MM.1S (cell line): ENCODE measurements at regions not wholly inside any gene's neighbourhood (a gene's known extent, or its start where the extent isn't known, plus 50 kb on each side); places are given as distances from the start of the nearest gene placed in this dataset.

Source experiments
- DNase-seq: peaks from one replicate; pipeline ENCODE4 v3.0.0-alpha.2; 2015
- H2AFZ ChIP-seq: fragments of 300-600 bp; sonication (generic); 2 replicates; pipeline ENCODE4 v1.6.0; 2016; ENCODE audit warnings: antibody characterized with exemption, low read length
- H3F3A ChIP-seq: fragments of 300-600 bp; sonication (generic); 2 replicates; pipeline ENCODE4 v1.6.1; 2016; ENCODE audit warnings: mild to moderate bottlenecking, antibody characterized with exemption, low read length, moderate library complexity, mixed read lengths; ENCODE audit not compliant: insufficient read depth
- H3K27ac ChIP-seq: fragments of 300-600 bp; sonication (generic); 2 replicates; pipeline ENCODE4 v1.5.1; 2016; ENCODE audit warnings: mild to moderate bottlenecking, low read length
- H3K27me3 ChIP-seq: fragments of 300-600 bp; sonication (generic); replicated peaks from 2 replicates; pipeline ENCODE4 v1.6.0; 2016; ENCODE audit warnings: low read length; ENCODE audit not compliant: insufficient read depth
- H3K36me3 ChIP-seq: fragments of 300-600 bp; sonication (generic); replicated peaks from 2 replicates; pipeline ENCODE4 v1.6.1; 2016; ENCODE audit warnings: mild to moderate bottlenecking, low read length, mixed read lengths; ENCODE audit not compliant: insufficient read depth
- H3K4me1 ChIP-seq: fragments of 300-600 bp; sonication (generic); 2 replicates; pipeline ENCODE4 v1.6.1; 2016; ENCODE audit warnings: low read length, mixed read lengths
- H3K4me2 ChIP-seq: fragments of 300-600 bp; sonication (generic); 2 replicates; pipeline ENCODE4 v1.6.0; 2016; ENCODE audit warnings: low read depth, low read length
- H3K4me3 ChIP-seq: fragments of 300-600 bp; sonication (generic); 2 replicates; pipeline ENCODE4 v1.5.1; 2016; ENCODE audit warnings: low read length, mixed read lengths
- H3K79me2 ChIP-seq: fragments of 300-600 bp; sonication (generic); 2 replicates; pipeline ENCODE4 v1.6.1; 2016; ENCODE audit warnings: mixed run types, low read length, mixed read lengths
- H3K9ac ChIP-seq: fragments of 300-600 bp; sonication (generic); 2 replicates; pipeline ENCODE4 v1.6.1; 2016; ENCODE audit warnings: low read length, mixed read lengths
- H3K9me2 ChIP-seq: fragments of 300-600 bp; sonication (generic); replicated peaks from 2 replicates; pipeline ENCODE4 v1.6.1; 2016; ENCODE audit warnings: mild to moderate bottlenecking, low read length, mixed read lengths; ENCODE audit not compliant: insufficient read depth
- H3K9me3 ChIP-seq: fragments of 300-600 bp; sonication (generic); replicated peaks from 2 replicates; pipeline ENCODE4 v1.6.1; 2016; ENCODE audit warnings: mild to moderate bottlenecking, low read length, mixed read lengths; ENCODE audit not compliant: insufficient read depth
- H4K20me1 ChIP-seq: fragments of 300-600 bp; sonication (generic); 2 replicates; pipeline ENCODE4 v1.6.1; 2016; ENCODE audit warnings: mild to moderate bottlenecking, low read length, moderate library complexity, mixed read lengths; ENCODE audit not compliant: insufficient read depth
- CTCF ChIP-seq: fragments of 300-600 bp; sonication (generic); IDR thresholded peaks from 2 replicates; pipeline ENCODE4 v1.5.1; 2016; ENCODE audit warnings: antibody characterized with exemption, low read length, mixed read lengths
- EZH2 ChIP-seq: fragments of 300-600 bp; sonication (generic); optimal IDR thresholded peaks from 2 replicates; pipeline ENCODE3; 2017; ENCODE audit warnings: low read depth, mild to moderate bottlenecking, antibody characterized with exemption, low read length, mixed read lengths
- EZH2phosphoT487 ChIP-seq: fragments of 300-600 bp; sonication (generic); IDR thresholded peaks from 2 replicates; pipeline ENCODE4 v1.6.1; 2018; ENCODE audit warnings: antibody characterized with exemption, low read length

GRCh38 chr9:86599561-86599960, 245.4 kb upstream of the TUT7 start:
- H3K36me3 ChIP-seq: no peaks in the 10 kb centered on the region
- TF ChIP-seq EZH2phosphoT487 (no peak), EZH2 (no peak), CTCF (no peak)
- H3K4me3 ChIP-seq: no peak overlapping the region
- no peaks in the 10 kb centered on the region for H3K9me2 ChIP-seq
- H3K9me3 ChIP-seq: no peaks in the 10 kb centered on the region
- no peak overlapping the region for H3K27ac ChIP-seq
- H3K4me1 ChIP-seq: no peaks in the 10 kb centered on the region
- H2AFZ ChIP-seq: no peak overlapping the region
- H3K4me2 ChIP-seq: no peak overlapping the region
- no peaks in the 10 kb centered on the region for H3F3A ChIP-seq
- no peaks in the 10 kb centered on the region for H4K20me1 ChIP-seq
- no peak overlapping the region for H3K9ac ChIP-seq
- H3K27me3 ChIP-seq: no peaks in the 10 kb centered on the region
- DNase-seq: no peak
- no peaks in the 10 kb centered on the region for H3K79me2 ChIP-seq

DNA sequence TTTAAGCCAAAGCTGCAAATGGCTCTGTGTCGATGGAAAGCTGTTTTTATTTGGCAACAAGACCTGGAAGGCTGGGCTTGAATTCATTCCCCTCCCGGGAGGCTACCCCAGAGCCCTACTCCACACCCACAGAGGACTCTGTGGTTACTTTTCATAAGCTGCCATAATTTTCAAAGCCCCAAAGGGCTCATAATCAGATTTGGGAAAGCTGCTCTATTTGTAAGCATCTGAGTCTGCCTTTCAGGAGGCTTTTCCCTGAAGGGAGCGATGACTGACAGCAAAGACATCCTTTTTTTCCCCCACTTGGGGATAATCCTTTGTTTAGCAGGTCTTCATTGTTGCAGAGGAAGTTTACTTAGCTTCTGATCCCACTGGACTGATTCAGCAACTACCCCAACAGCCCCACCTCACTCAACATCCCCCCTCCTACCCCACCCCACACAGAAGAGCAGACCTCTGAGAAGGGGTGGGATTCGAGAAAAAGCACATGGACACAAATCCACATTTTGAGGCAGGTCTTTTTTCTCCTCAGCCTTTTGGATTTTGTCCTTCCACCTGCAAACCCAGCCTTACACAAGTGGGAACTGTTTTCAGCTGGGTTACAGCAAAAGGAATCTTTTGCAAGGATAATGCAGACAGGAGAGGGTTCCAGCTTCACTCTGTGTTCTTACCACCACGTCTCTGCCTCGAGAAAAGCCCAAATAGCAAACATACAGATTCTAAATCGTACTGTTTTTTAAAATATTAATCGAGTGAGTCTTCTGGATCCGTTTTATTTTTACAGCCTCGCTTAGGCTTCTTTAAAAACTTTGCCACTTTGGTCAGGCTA, 244.4 kb upstream of the TUT7 start:
- H3K9ac ChIP-seq: no peak overlapping the region
- no peaks in the 10 kb centered on the region for H3K27me3 ChIP-seq
- no peak for DNase-seq
- H3K4me3 ChIP-seq: no peak overlapping the region
- no peaks in the 10 kb centered on the region for H3K9me3 ChIP-seq
- no peaks in the 10 kb centered on the region for H4K20me1 ChIP-seq
- no peaks in the 10 kb centered on the region for H3K9me2 ChIP-seq
- no peak overlapping the region for H3K4me2 ChIP-seq
- no peaks in the 10 kb centered on the region for H3F3A ChIP-seq
- H3K79me2 ChIP-seq: no peaks in the 10 kb centered on the region
- H3K4me1 ChIP-seq: no peaks in the 10 kb centered on the region
- H3K36me3 ChIP-seq: no peaks in the 10 kb centered on the region
- no peak overlapping the region for H3K27ac ChIP-seq
- TF ChIP-seq CTCF: no peak
- TF ChIP-seq EZH2: no peak
- TF ChIP-seq EZH2phosphoT487: no peak
- H2AFZ ChIP-seq: no peak overlapping the region

GRCh38 chr9:86594724-86595123, 240.5 kb upstream of the TUT7 start:
- Histone ChIP-seq H3K4me2 (no peak overlapping the region), H3K79me2 (no peaks in the 10 kb centered on the region), H3K9ac (no peak overlapping the region), H3K4me1 (no peaks in the 10 kb centered on the region), H3K9me3 (no peaks in the 10 kb centered on the region), H3F3A (no peaks in the 10 kb centered on the region), H3K27me3 (no peaks in the 10 kb centered on the region), H3K27ac (no peak overlapping the region), H3K9me2 (no peaks in the 10 kb centered on the region), H4K20me1 (no peaks in the 10 kb centered on the region), H3K36me3 (no peaks in the 10 kb centered on the region), H2AFZ (no peak overlapping the region), H3K4me3 (no peak overlapping the region)
- DNase-seq: no peak
- no peak for TF ChIP-seq EZH2

GRCh38 chr9:86591472-86591871, 237.3 kb upstream of the TUT7 start:
- no peaks in the 10 kb centered on the region for H3K36me3 ChIP-seq
- H3K9me3 ChIP-seq: no peaks in the 10 kb centered on the region
- H3K4me2 ChIP-seq: no peak overlapping the region
- H3K9me2 ChIP-seq: no peaks in the 10 kb centered on the region
- H3K27me3 ChIP-seq: no peaks in the 10 kb centered on the region
- H3K79me2 ChIP-seq: no peaks in the 10 kb centered on the region
- no peak overlapping the region for H3K27ac ChIP-seq
- H3K4me3 ChIP-seq: no peak overlapping the region
- no peaks in the 10 kb centered on the region for H3K4me1 ChIP-seq
- no peak overlapping the region for H2AFZ ChIP-seq
- H3K9ac ChIP-seq: no peak overlapping the region
- TF ChIP-seq EZH2phosphoT487 (no peak), CTCF (no peak), EZH2 (no peak)
- no peaks in the 10 kb centered on the region for H4K20me1 ChIP-seq
- no peaks in the 10 kb centered on the region for H3F3A ChIP-seq
- no peak for DNase-seq
